ENCODE measurements at regions not wholly inside any gene's neighbourhood (a gene's known extent, or its start where the extent isn't known, plus 50 kb on each side); places are given as distances from the start of the nearest gene placed in this dataset.

- no peak for TF ChIP-seq CTCF (IDR thresholded peaks at IDR 0.05; ENCODE audit: unreplicated experiment)
- Mint-ChIP-seq H3K27ac (no peak overlapping the region), H3K4me1 (ENCODE audit: low read depth) (peaks cover 6% of the 10 kb centered on the region), H3K36me3 (ENCODE audit: insufficient read depth) (no peaks in the 10 kb centered on the region), H3K4me3 (ENCODE audit: low read depth) (no peak overlapping the region), H3K27me3 (peaks cover 9% of the 10 kb centered on the region), H3K9me3 (ENCODE audit: low read depth) (no peaks in the 10 kb centered on the region)
- no peak for DNase-seq (ENCODE audit: low spot score, unreplicated experiment)
Measured at GRCh38 chr11:19404787-19405186, 164.0 kb upstream of the E2F8 start.

- DNase-seq (ENCODE audit: low spot score, unreplicated experiment), result no peak
- no peak overlapping the region for H3K4me3 Mint-ChIP-seq (ENCODE audit: low read depth)
- no peaks in the 10 kb centered on the region for H3K9me3 Mint-ChIP-seq (ENCODE audit: low read depth)
- H3K27ac Mint-ChIP-seq, result no peak overlapping the region
- H3K27me3 Mint-ChIP-seq, result peaks cover 9% of the 10 kb centered on the region
- H3K36me3 Mint-ChIP-seq (ENCODE audit: insufficient read depth), result no peaks in the 10 kb centered on the region
- TF ChIP-seq CTCF (IDR thresholded peaks at IDR 0.05; ENCODE audit: unreplicated experiment), result no peak
- H3K4me1 Mint-ChIP-seq (ENCODE audit: low read depth), result peaks cover 6% of the 10 kb centered on the region
Measured at GRCh38 chr11:19403196-19403895, 162.6 kb upstream of the E2F8 start.

GRCh38 chr11:19400296-19400695 lies 159.6 kb upstream of the E2F8 start:
- no peaks in the 10 kb centered on the region for H3K4me1 Mint-ChIP-seq (ENCODE audit: low read depth)
- no peaks in the 10 kb centered on the region for H3K9me3 Mint-ChIP-seq (ENCODE audit: low read depth)
- peaks cover 6% of the 10 kb centered on the region for H3K27me3 Mint-ChIP-seq
- no peak overlapping the region for H3K27ac Mint-ChIP-seq
- no peak overlapping the region for H3K4me3 Mint-ChIP-seq (ENCODE audit: low read depth)
- no peak for TF ChIP-seq CTCF (IDR thresholded peaks at IDR 0.05; ENCODE audit: unreplicated experiment)
- no peak for DNase-seq (ENCODE audit: low spot score, unreplicated experiment)
- no peaks in the 10 kb centered on the region for H3K36me3 Mint-ChIP-seq (ENCODE audit: insufficient read depth)

- TF ChIP-seq CTCF (IDR thresholded peaks at IDR 0.05; ENCODE audit: unreplicated experiment), result no peak
- DNase-seq (ENCODE audit: low spot score, unreplicated experiment), result no peak
- H3K4me1 Mint-ChIP-seq (ENCODE audit: low read depth), result no peaks in the 10 kb centered on the region
- peaks cover 5% of the 10 kb centered on the region for H3K27me3 Mint-ChIP-seq
- no peaks in the 10 kb centered on the region for H3K9me3 Mint-ChIP-seq (ENCODE audit: low read depth)
- no peak overlapping the region for H3K4me3 Mint-ChIP-seq (ENCODE audit: low read depth)
- H3K27ac Mint-ChIP-seq, result no peak overlapping the region
- H3K36me3 Mint-ChIP-seq (ENCODE audit: insufficient read depth), result no peaks in the 10 kb centered on the region
Measured at GRCh38 chr11:19398772-19399527, 158.2 kb upstream of the E2F8 start.

GRCh38 chr11:19398273-19398672 lies 157.5 kb upstream of the E2F8 start:
- Mint-ChIP-seq H3K27ac (no peak overlapping the region), H3K27me3 (no peaks in the 10 kb centered on the region), H3K4me3 (ENCODE audit: low read depth) (no peak overlapping the region), H3K36me3 (ENCODE audit: insufficient read depth) (no peaks in the 10 kb centered on the region), H3K9me3 (ENCODE audit: low read depth) (no peaks in the 10 kb centered on the region), H3K4me1 (ENCODE audit: low read depth) (no peaks in the 10 kb centered on the region)
- no peak for DNase-seq (ENCODE audit: low spot score, unreplicated experiment)
- TF ChIP-seq CTCF (IDR thresholded peaks at IDR 0.05; ENCODE audit: unreplicated experiment), result no peak

Measured in progenitor cell of endocrine pancreas (in vitro differentiated cells).